ENCODE measurements at regions not wholly inside any gene's neighbourhood (a gene's known extent, or its start where the extent isn't known, plus 50 kb on each side); places are given as distances from the start of the nearest gene placed in this dataset.

- Mint-ChIP-seq H3K27me3 (no peaks in the 10 kb centered on the region), H3K36me3 (no peaks in the 10 kb centered on the region), H3K4me1 (no peaks in the 10 kb centered on the region), H3K9me3 (peaks cover 5 to 8% (median 7%) of the 10 kb centered on the region in 3 donors), H3K27ac (no peak overlapping the region), H3K4me3 (no peak overlapping the region)
Observed at GRCh38 chr5:2120361-2120760, 237.6 kb upstream of the IRX4 start.

GRCh38 chr5:2119573-2119972, 236.8 kb upstream of the IRX4 start:
- no peaks in the 10 kb centered on the region for H3K4me1 Mint-ChIP-seq
- H3K36me3 Mint-ChIP-seq, result no peaks in the 10 kb centered on the region
- H3K9me3 Mint-ChIP-seq, result peaks cover 5 to 8% (median 7%) of the 10 kb centered on the region in 3 donors
- no peak overlapping the region for H3K4me3 Mint-ChIP-seq
- H3K27ac Mint-ChIP-seq, result no peak overlapping the region
- no peaks in the 10 kb centered on the region for H3K27me3 Mint-ChIP-seq

DNA sequence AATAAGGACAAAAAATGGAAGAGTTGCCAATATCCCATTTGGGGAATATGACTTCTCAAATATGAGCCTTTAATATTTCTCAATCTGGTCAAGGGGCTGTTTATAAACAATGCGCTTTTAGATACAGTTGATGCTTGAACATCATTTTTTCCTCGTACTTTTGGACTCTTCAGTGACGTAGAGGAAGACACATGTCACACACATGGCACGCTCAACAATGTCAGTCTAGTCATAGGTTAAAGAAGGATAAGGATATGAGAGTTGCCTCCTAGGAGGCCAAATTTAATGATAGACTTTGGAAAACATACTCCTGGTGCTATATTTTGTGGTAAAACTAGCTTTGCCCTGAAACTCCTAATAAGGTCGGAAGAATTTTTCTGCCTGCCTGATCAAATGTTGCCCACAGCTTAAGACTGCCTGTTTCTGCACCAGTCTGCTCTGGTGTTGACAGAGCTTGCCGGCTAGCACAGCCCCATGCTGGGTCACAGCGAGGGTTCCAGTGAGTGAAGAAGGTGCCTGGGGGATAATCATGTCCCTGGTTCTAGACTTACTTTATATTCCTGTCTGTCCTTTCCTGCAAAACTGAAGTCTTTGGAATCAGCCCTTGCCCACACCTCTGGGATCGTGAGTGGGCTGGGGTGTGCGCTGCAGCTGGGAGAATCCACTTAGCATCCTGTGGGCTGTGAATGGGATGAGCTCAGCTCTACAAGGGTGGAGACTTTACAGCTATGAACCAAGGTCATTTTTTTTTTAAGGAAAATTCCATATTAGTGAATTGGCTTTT, 230.8 kb upstream of the IRX4 start:
- Mint-ChIP-seq H3K4me1 (no peaks in the 10 kb centered on the region), H3K27me3 (no peaks in the 10 kb centered on the region), H3K36me3 (no peaks in the 10 kb centered on the region), H3K9me3 (peaks cover 0 to 2% (median 1%) of the 10 kb centered on the region in 3 donors), H3K27ac (no peak overlapping the region), H3K4me3 (peak overlapping the region in 1 of 4 donors; percentile 28)

- Mint-ChIP-seq H3K36me3 (no peaks in the 10 kb centered on the region), H3K27ac (no peak overlapping the region), H3K4me3 (no peak overlapping the region), H3K9me3 (peaks cover 0 to 2% (median 0%) of the 10 kb centered on the region in 3 donors), H3K4me1 (no peaks in the 10 kb centered on the region), H3K27me3 (no peaks in the 10 kb centered on the region)
Observed at GRCh38 chr5:2112173-2113025, 229.7 kb upstream of the IRX4 start.

- H3K36me3 Mint-ChIP-seq, result no peaks in the 10 kb centered on the region
- no peak overlapping the region for H3K4me3 Mint-ChIP-seq
Observed at GRCh38 chr5:2111569-2112105, 228.9 kb upstream of the IRX4 start.

GRCh38 chr5:2110934-2111462, 228.3 kb upstream of the IRX4 start:
- no peaks in the 10 kb centered on the region for H3K27me3 Mint-ChIP-seq
- no peaks in the 10 kb centered on the region for H3K36me3 Mint-ChIP-seq
- no peak overlapping the region for H3K4me3 Mint-ChIP-seq
- no peaks in the 10 kb centered on the region for H3K4me1 Mint-ChIP-seq
- H3K9me3 Mint-ChIP-seq, result peaks cover 0 to 9% (median 3%) of the 10 kb centered on the region in 3 donors
- H3K27ac Mint-ChIP-seq, result no peak overlapping the region

More at GRCh38 chr5:2111569-2112105, 228.9 kb upstream of the IRX4 start:
- H3K9me3 Mint-ChIP-seq, result peaks cover 0 to 5% (median 0%) of the 10 kb centered on the region in 3 donors
- no peaks in the 10 kb centered on the region for H3K4me1 Mint-ChIP-seq
- no peaks in the 10 kb centered on the region for H3K27me3 Mint-ChIP-seq
- no peak overlapping the region for H3K27ac Mint-ChIP-seq

GRCh38 chr5:2110137-2110933, 227.6 kb upstream of the IRX4 start:
- Mint-ChIP-seq H3K36me3 (no peaks in the 10 kb centered on the region), H3K27ac (no peak overlapping the region), H3K9me3 (peaks cover 0 to 16% (median 4%) of the 10 kb centered on the region in 3 donors), H3K27me3 (no peaks in the 10 kb centered on the region), H3K4me3 (no peak overlapping the region), H3K4me1 (no peaks in the 10 kb centered on the region)

DNA sequence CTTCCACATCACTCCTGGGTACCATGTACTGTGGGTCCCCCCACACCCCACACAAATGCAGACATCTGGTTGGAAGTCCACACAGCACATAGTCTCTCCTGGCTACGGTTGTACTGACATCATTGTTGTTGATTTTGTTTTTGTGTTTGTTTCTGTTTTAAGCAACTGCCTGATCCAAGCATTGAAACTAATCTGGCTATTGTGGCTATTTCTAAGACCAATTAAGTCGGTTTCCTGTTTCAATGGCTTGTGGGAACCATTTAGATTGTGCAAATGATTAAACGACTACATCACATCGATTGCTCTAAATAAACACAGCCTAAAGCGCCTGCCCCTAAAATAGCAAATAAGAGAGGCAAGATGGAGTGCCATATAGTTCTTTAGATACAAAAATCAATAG, 226.8 kb upstream of the IRX4 start:
- Mint-ChIP-seq H3K36me3 (no peaks in the 10 kb centered on the region), H3K27ac (no peak overlapping the region), H3K4me3 (no peak overlapping the region)

GRCh38 chr5:2106721-2107120, 224.0 kb upstream of the IRX4 start:
- Mint-ChIP-seq H3K27me3 (no peaks in the 10 kb centered on the region), H3K9me3 (peaks cover 0 to 17% (median 4%) of the 10 kb centered on the region in 3 donors), H3K4me1 (no peaks in the 10 kb centered on the region), H3K36me3 (no peaks in the 10 kb centered on the region), H3K4me3 (no peak overlapping the region), H3K27ac (no peak overlapping the region)

More for the DNA sequence above, 226.8 kb upstream of the IRX4 start:
- no peaks in the 10 kb centered on the region for H3K27me3 Mint-ChIP-seq
- peaks cover 0 to 17% (median 4%) of the 10 kb centered on the region in 3 donors for H3K9me3 Mint-ChIP-seq
- H3K4me1 Mint-ChIP-seq, result no peaks in the 10 kb centered on the region

DNA sequence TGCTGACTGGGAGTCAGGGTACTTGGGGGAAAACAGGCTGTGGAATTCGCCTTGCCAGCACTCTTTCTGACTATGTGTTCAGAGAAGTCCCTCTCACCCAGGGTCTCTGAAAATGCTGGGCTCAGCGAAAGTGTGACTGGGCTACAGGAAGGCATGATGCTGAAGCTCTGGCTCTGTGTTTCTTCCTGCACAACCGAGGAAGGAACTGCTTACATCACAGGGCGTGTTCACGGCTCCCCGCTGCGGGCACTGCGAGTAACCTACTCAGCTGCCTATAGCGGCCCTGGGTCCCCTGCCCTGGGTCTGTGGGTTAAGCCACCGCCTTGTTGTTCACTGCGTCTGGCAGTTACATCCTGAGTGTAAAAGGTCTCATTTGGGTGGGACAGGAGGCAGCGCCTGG, 222.4 kb upstream of the IRX4 start:
- Mint-ChIP-seq H3K4me1 (no peaks in the 10 kb centered on the region), H3K36me3 (no peaks in the 10 kb centered on the region), H3K9me3 (peaks cover 4 to 17% (median 5%) of the 10 kb centered on the region in 3 donors), H3K27ac (no peak overlapping the region), H3K27me3 (peaks cover 6% of the 10 kb centered on the region), H3K4me3 (no peak overlapping the region)

- Mint-ChIP-seq H3K4me1 (no peaks in the 10 kb centered on the region), H3K36me3 (no peaks in the 10 kb centered on the region), H3K27me3 (peaks cover 6% of the 10 kb centered on the region), H3K27ac (no peak overlapping the region), H3K9me3 (peaks cover 4 to 14% (median 5%) of the 10 kb centered on the region in 3 donors), H3K4me3 (no peak overlapping the region)
Observed at GRCh38 chr5:2103940-2104339, 221.2 kb upstream of the IRX4 start.

DNA sequence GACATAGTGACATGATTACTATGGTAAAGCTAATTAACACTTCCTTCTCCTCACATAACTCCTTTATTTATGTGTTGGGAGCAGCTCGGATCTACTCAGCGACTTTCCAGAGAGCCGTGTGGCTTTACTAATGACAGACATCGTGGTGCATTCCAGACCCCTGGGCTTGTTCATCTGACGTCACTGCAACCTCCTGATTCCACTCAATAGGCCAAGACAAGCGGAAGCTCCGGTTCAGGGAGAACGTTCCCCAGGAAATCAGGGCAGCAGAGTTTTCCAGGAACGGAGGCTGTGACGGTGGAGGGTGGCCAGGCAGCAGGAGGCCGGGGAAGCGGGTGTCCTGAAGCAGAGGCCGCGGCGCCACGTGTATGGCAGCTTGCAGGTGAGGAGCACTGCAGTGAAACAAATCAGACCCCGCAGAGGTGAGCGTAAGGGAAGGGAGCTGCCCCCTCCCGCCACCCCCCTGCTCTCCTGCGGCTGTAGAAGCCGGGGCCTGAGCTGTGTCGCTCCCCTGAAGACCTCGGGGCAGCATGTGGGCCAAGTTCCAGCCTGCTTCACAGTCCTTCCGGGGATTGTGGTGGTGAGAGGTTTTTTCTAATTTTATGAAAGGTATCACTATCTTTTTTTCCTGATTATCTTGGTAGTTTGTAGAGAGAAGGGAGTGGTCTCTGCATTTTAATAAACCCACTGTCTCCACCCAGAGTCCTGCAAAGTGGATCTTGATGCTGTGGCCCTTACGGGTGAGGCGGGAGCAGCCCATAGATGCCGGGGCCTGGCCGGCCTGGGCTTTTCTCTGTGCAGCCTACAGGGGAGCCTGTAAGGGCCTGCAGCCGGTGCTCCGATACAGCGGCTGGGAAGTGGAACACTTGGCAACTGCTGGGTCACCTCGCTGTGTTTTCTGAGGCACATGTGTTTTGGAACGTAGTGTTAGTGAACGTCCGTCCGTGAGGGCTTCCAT, 220.4 kb upstream of the IRX4 start:
- H3K4me1 Mint-ChIP-seq, result no peaks in the 10 kb centered on the region
- no peaks in the 10 kb centered on the region for H3K36me3 Mint-ChIP-seq
- H3K4me3 Mint-ChIP-seq, result no peak overlapping the region
- peaks cover 4 to 14% (median 5%) of the 10 kb centered on the region in 3 donors for H3K9me3 Mint-ChIP-seq
- no peak overlapping the region for H3K27ac Mint-ChIP-seq
- H3K27me3 Mint-ChIP-seq, result peaks cover 6% of the 10 kb centered on the region

- no peak overlapping the region for H3K4me3 Mint-ChIP-seq
- no peaks in the 10 kb centered on the region for H3K36me3 Mint-ChIP-seq
- H3K27me3 Mint-ChIP-seq, result peaks cover 6% of the 10 kb centered on the region
- H3K4me1 Mint-ChIP-seq, result no peaks in the 10 kb centered on the region
- H3K27ac Mint-ChIP-seq, result peak overlapping the region in 1 of 3 donors; percentile 53
- peaks cover 4 to 12% (median 5%) of the 10 kb centered on the region in 3 donors for H3K9me3 Mint-ChIP-seq
Observed at GRCh38 chr5:2101685-2102084, 219.0 kb upstream of the IRX4 start.

All from IgD-negative memory B cell (primary cell).